HG03196 (cell line): ENCODE measurements at regions not wholly inside any gene's neighbourhood (a gene's known extent, or its start where the extent isn't known, plus 50 kb on each side); places are given as distances from the start of the nearest gene placed in this dataset.
A peak's percentile ranks its signal among the peaks of the same experiment; 100 is the strongest.
"Not testable (repeated sequence)": the region's sequence is repeated elsewhere in the genome, so short reads cannot be mapped to it uniquely, and the experiment has no call there.

Source experiments
- ATAC-seq: cut with Tn5 transposase; IDR thresholded peaks from one replicate; pipeline ENCODE4 v1.9.1; 2021; ENCODE audit not compliant: unreplicated experiment

GRCh38 chr3:101995371-101996046 lies 146.2 kb downstream of the NFKBIZ start:
- no peak for ATAC-seq

- peak; percentile 51 for ATAC-seq
Measured at GRCh38 chr3:101996832-101997231, 147.5 kb downstream of the NFKBIZ start.

- ATAC-seq: no peak
Measured at GRCh38 chr3:101998256-101998926, 149.1 kb downstream of the NFKBIZ start.

GRCh38 chr3:101999177-101999779 lies 150.0 kb downstream of the NFKBIZ start:
- ATAC-seq: no peak

GRCh38 chr3:102000620-102001209 lies 151.4 kb downstream of the NFKBIZ start:
- ATAC-seq: no peak

GRCh38 chr3:102002056-102002455 lies 152.7 kb downstream of the NFKBIZ start:
- ATAC-seq: no peak

GRCh38 chr3:102004561-102004960 lies 155.2 kb downstream of the NFKBIZ start:
- no peak for ATAC-seq

- ATAC-seq: no peak
Measured at GRCh38 chr3:102005551-102005950, 156.2 kb downstream of the NFKBIZ start.

GRCh38 chr3:102006812-102007485 lies 157.6 kb downstream of the NFKBIZ start:
- no peak for ATAC-seq

- not testable (repeated sequence) for ATAC-seq
Measured at GRCh38 chr3:102008436-102008835, 159.1 kb downstream of the NFKBIZ start.

GRCh38 chr3:102016417-102016816 lies 167.1 kb downstream of the NFKBIZ start:
- no peak for ATAC-seq

GRCh38 chr3:102017784-102018183 lies 168.5 kb downstream of the NFKBIZ start:
- ATAC-seq: no peak

GRCh38 chr3:102018551-102018950 lies 169.2 kb downstream of the NFKBIZ start:
- no peak for ATAC-seq

- no peak for ATAC-seq
Measured at GRCh38 chr3:102020735-102021134, 171.4 kb downstream of the NFKBIZ start.

- no peak for ATAC-seq
Measured at GRCh38 chr3:102024270-102024904, 175.1 kb downstream of the NFKBIZ start.

- ATAC-seq: no peak
Measured at GRCh38 chr3:102025606-102026270, 176.4 kb downstream of the NFKBIZ start.

- ATAC-seq: no peak
Measured at GRCh38 chr3:102026656-102027055, 177.3 kb downstream of the NFKBIZ start.

- ATAC-seq: no peak
Measured at GRCh38 chr3:102030661-102031060, 181.3 kb downstream of the NFKBIZ start.

GRCh38 chr3:102031834-102032233 lies 182.5 kb downstream of the NFKBIZ start:
- no peak for ATAC-seq
